NCI-H2196 treated with DMSO at 0.1 percent for 48 hours (cell line): ENCODE measurements at regions not wholly inside any gene's neighbourhood (a gene's known extent, or its start where the extent isn't known, plus 50 kb on each side); places are given as distances from the start of the nearest gene placed in this dataset.

Source experiments
- DNase-seq: peaks from one replicate; lab custom pipeline; 2025; ENCODE audit not compliant: unreplicated experiment; lab: John Stamatoyannopoulos, UW

GRCh38 chr20:36104244-36104643 is 50.3 kb upstream of the EPB41L1 start:
- no peak for DNase-seq
